HFFc6 (cell line): ENCODE measurements at regions not wholly inside any gene's neighbourhood (a gene's known extent, or its start where the extent isn't known, plus 50 kb on each side); places are given as distances from the start of the nearest gene placed in this dataset.

Experiments
- DNase-seq: peaks from one replicate; pipeline ENCODE4 v3.0.0-alpha.2; 2018
- H3K27ac Mint-ChIP-seq: 2 replicates; pipeline ENCODE4 v1.8.0; 2020; ENCODE audit warnings: mild to moderate bottlenecking, mixed read lengths
- H3K27me3 Mint-ChIP-seq: 2 replicates; pipeline ENCODE4 v1.8.0; 2021; ENCODE audit warnings: mild to moderate bottlenecking, moderate library complexity, mixed read lengths; ENCODE audit not compliant: insufficient read depth
- H3K36me3 Mint-ChIP-seq: 2 replicates; pipeline ENCODE4 v1.8.0; 2021; ENCODE audit warnings: low read depth, mixed read lengths
- H3K4me1 Mint-ChIP-seq: 2 replicates; pipeline ENCODE4 v1.8.0; 2020; ENCODE audit warnings: low read depth, mixed read lengths
- H3K4me3 Mint-ChIP-seq: 2 replicates; pipeline ENCODE4 v1.8.0; 2020; ENCODE audit warnings: mild to moderate bottlenecking, moderate library complexity, mixed read lengths
- H3K9me3 Mint-ChIP-seq: 2 replicates; pipeline ENCODE4 v1.8.0; 2020; ENCODE audit warnings: mild to moderate bottlenecking, mixed read lengths
- CTCF ChIP-seq: fragments of 200-600 bp; sonication (generic); IDR thresholded peaks from 2 replicates; pipeline ENCODE4 v1.5.0; 2021; ENCODE audit warnings: antibody characterized with exemption, mild to moderate bottlenecking

GRCh38 chr7:118473271-118473670 lies 248.8 kb downstream of the ANKRD7 start:
- DNase-seq: no peak
- no peak overlapping the region for H3K27ac Mint-ChIP-seq
- H3K36me3 Mint-ChIP-seq: no peaks in the 10 kb centered on the region
- peaks cover 1% of the 10 kb centered on the region; the same call in 1 of the 2 replicates for H3K27me3 Mint-ChIP-seq
- H3K4me3 Mint-ChIP-seq: no peak overlapping the region
- no peak for TF ChIP-seq CTCF
- H3K4me1 Mint-ChIP-seq: no peaks in the 10 kb centered on the region
- peaks cover 6% of the 10 kb centered on the region; the same call in 1 of the 2 replicates for H3K9me3 Mint-ChIP-seq

GRCh38 chr7:118476036-118476435 lies 251.5 kb downstream of the ANKRD7 start:
- Mint-ChIP-seq H3K27ac (no peak overlapping the region), H3K9me3 (peaks cover 21% of the 10 kb centered on the region), H3K27me3 (peaks cover 1% of the 10 kb centered on the region; the same call in 1 of the 2 replicates), H3K36me3 (no peaks in the 10 kb centered on the region), H3K4me1 (no peaks in the 10 kb centered on the region), H3K4me3 (no peak overlapping the region)
- TF ChIP-seq CTCF: no peak
- DNase-seq: no peak

- Mint-ChIP-seq H3K9me3 (peaks cover 26% of the 10 kb centered on the region), H3K27me3 (peaks cover 1% of the 10 kb centered on the region; the same call in 1 of the 2 replicates), H3K4me1 (no peaks in the 10 kb centered on the region), H3K4me3 (no peak overlapping the region), H3K36me3 (no peaks in the 10 kb centered on the region), H3K27ac (no peak overlapping the region)
- no peak for DNase-seq
- no peak for TF ChIP-seq CTCF
These were observed 252.5 kb downstream of the ANKRD7 start for GRCh38 chr7:118477036-118477435.

- H3K27me3 Mint-ChIP-seq: peaks cover 1% of the 10 kb centered on the region; the same call in 1 of the 2 replicates
- H3K4me1 Mint-ChIP-seq: no peaks in the 10 kb centered on the region
- H3K4me3 Mint-ChIP-seq: no peak overlapping the region
- H3K9me3 Mint-ChIP-seq: peaks cover 32% of the 10 kb centered on the region
- H3K36me3 Mint-ChIP-seq: no peaks in the 10 kb centered on the region
- no peak overlapping the region for H3K27ac Mint-ChIP-seq
- DNase-seq: no peak
- no peak for TF ChIP-seq CTCF
These were observed 253.7 kb downstream of the ANKRD7 start for GRCh38 chr7:118478236-118478635.

- Mint-ChIP-seq H3K4me3 (no peak overlapping the region), H3K27ac (no peak overlapping the region), H3K4me1 (no peaks in the 10 kb centered on the region), H3K36me3 (no peaks in the 10 kb centered on the region), H3K27me3 (peaks cover 1% of the 10 kb centered on the region; the same call in 1 of the 2 replicates), H3K9me3 (peaks cover 32% of the 10 kb centered on the region)
- DNase-seq: no peak
- no peak for TF ChIP-seq CTCF
These were observed 254.4 kb downstream of the ANKRD7 start for GRCh38 chr7:118478931-118479330.

GRCh38 chr7:118492466-118492865 lies 268.0 kb downstream of the ANKRD7 start:
- Mint-ChIP-seq H3K4me3 (no peak overlapping the region), H3K36me3 (no peaks in the 10 kb centered on the region), H3K9me3 (peaks cover 29% of the 10 kb centered on the region), H3K4me1 (no peaks in the 10 kb centered on the region), H3K27ac (no peak overlapping the region), H3K27me3 (no peaks in the 10 kb centered on the region)
- no peak for TF ChIP-seq CTCF
- DNase-seq: no peak
